AML-193 (cell line): ENCODE measurements at regions not wholly inside any gene's neighbourhood (a gene's known extent, or its start where the extent isn't known, plus 50 kb on each side); places are given as distances from the start of the nearest gene placed in this dataset.
"Not testable (repeated sequence)": the region's sequence is repeated elsewhere in the genome, so short reads cannot be mapped to it uniquely, and the experiment has no call there.

Experiments used
- DNase-seq, 2 experiments: peaks; one replicate each; lab custom pipeline; 2025; lab: John Stamatoyannopoulos, UW

DNA sequence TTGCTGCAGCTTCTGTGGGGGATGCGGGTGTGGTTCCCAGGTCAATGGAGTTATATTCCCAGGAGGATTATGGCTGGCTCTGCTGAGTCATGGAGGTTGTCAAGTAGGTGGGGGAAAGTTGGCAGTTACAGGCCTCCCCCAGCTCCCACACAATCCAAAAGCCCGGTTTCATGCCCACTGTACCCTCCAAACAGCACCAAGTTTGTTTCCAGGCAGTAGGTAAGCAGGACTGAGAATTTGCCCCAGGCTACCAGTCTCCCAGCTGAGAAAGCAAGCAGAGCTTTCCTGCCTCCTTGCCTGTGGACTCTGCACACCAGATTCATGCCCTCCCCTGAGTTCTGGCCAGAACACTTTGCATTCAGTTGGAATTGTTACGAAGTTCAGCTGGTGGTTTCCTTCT is 578.2 kb downstream of the MEI4 start:
- no peak for DNase-seq

DNA sequence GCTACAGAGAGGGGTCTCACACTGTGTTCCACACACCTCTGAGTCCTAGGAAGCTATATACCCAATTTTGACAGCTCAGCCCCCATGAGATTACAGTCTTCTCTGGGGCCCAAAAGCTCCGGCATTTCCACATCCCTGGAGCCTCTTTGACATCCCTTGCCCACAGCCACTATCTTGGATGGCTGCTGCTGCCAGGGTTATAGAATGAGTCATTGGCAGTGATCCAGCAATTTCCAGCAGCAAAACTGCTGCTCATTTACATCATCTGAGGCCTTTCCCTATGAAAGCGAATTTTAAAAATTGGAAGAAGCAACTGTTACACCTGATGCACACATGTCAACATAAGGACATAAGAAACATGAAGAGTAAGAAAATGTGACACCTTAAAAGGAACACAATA is 590.7 kb downstream of the MEI4 start:
- DNase-seq = no peak

DNA sequence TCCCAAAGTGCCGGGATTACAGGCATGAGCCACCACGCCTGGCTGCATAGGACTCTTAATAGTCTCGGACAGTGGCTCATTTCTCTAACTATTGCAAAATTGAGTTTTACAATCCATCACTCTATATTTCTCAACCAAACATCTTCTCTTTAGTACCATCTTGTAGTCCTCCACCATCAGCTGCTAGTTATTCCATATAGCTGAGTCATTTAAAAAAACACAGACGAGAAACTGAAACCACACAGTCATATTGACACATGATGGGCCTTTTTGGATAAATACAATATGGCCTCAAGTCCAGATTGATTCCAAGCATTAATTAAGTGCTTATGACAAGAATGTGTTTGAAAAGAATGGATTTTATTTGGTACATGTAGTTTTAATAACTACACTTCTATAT is 599.1 kb downstream of the MEI4 start:
- no peak for DNase-seq

GRCh38 chr6:78253618-78254017 is 600.8 kb downstream of the MEI4 start:
- DNase-seq = no peak

- DNase-seq = no peak
Measured at GRCh38 chr6:78259935-78260334, 607.1 kb downstream of the MEI4 start.

- DNase-seq = not testable (repeated sequence)
Measured at GRCh38 chr6:78260427-78260826, 606.9 kb upstream of the IRAK1BP1 start.

GRCh38 chr6:78268591-78269452 is 598.5 kb upstream of the IRAK1BP1 start:
- DNase-seq = no peak

GRCh38 chr6:78300885-78301284 is 566.5 kb upstream of the IRAK1BP1 start:
- no peak for DNase-seq

DNA sequence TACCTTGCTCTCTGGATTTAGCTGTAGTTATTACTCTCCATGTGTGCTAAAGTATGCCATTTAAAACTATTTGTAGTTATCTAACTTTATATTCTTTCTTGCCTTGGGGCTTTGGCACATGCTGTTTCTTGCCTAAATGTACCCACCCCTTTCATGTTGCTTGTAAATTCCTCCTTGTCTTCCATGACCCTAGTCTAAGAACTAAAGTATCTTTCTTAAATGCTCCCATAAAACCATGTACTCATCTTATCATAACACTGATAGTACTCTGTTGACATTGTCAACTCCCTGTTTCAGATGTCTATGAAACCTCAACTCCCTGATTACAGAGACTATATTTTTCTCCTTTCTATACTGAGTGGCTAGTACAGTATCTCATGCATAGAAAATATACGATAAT is 564.9 kb upstream of the IRAK1BP1 start:
- DNase-seq = no peak

DNA sequence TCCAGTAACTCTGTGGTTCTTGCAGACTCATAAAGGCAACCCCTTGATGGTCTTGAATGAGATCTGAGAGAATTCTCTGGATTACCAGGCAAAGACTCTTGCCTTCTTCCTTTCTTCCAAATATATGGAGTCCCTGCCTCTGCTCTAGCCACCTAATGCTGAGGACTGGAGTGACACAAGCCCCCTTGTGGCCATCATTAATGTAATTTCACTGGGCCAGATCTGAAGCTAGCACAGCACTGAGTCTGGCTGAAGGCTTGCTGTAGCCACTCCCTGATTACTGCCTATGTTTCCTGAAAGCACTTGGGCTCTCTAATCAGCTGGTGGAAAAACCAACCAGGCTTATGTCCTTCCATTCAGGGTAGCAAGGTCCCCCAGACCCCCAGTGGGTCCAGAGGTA is 559.3 kb upstream of the IRAK1BP1 start:
- peak in 1 of 2 experiments; percentile 2 for DNase-seq

- DNase-seq = no peak
Measured at GRCh38 chr6:78322068-78322845, 545.1 kb upstream of the IRAK1BP1 start.

GRCh38 chr6:78324213-78324612 is 543.1 kb upstream of the IRAK1BP1 start:
- no peak for DNase-seq

- no peak for DNase-seq
Measured at GRCh38 chr6:78340755-78341154, 526.6 kb upstream of the IRAK1BP1 start.

GRCh38 chr6:78345882-78346281 is 521.5 kb upstream of the IRAK1BP1 start:
- no peak for DNase-seq

GRCh38 chr6:78347191-78347916 is 520.0 kb upstream of the IRAK1BP1 start:
- no peak for DNase-seq

DNA sequence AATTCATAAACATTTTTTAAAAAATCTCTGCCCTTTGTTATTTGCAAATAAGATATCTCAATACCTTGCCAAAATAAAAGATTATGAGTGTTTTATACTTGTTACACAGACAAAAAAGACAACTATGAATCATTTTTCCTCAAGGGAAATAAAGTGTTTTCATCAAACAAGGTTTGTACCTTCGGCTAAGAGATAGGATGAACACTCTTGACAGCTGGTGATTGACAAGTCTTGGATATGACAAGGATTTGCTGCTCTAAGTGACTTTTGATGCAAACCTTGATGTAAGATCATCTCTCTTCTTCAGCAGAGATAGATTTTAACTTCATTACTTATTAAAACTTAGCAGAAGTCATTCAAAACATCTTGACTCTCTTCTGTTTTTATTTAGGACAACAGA is 514.3 kb upstream of the IRAK1BP1 start:
- DNase-seq = no peak

- no peak for DNase-seq
Measured at GRCh38 chr6:78363688-78364087, 503.7 kb upstream of the IRAK1BP1 start.

DNA sequence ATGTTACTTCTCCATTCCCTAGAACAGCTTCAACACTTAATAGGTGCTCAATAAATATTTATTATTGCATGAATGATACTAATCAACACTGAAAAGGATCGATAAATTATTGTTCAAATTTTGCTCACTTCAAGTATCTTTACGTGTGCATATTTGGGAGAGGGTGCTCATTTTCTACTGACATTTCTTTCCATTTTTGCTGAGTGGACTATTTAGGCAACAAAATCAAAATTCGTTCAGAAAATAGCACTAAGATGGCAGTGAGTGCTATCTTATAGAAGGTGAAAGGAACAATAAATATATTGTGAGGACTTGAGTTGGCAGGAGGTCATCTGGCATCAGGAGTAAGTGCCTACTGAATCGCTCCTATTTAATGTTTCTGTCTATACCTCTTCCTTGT is 501.9 kb upstream of the IRAK1BP1 start:
- DNase-seq = no peak

DNA sequence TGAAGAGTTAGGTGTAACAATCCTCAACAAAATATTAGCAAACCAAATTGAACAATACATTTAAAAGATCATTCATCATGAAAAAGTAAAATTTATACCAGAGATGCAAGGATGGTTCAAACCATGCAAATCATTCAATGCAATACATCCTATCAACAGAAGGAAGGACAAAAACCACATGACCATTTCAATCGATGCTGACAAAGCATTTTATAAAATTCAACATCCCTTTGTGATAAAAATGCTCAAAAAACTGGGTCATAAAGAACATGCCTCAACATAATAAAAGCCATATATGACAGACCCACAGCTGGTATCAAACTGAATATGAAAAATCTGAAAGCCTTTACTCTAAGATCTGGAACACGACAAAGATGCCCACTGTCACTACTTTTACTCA is 490.3 kb upstream of the IRAK1BP1 start:
- no peak for DNase-seq

DNA sequence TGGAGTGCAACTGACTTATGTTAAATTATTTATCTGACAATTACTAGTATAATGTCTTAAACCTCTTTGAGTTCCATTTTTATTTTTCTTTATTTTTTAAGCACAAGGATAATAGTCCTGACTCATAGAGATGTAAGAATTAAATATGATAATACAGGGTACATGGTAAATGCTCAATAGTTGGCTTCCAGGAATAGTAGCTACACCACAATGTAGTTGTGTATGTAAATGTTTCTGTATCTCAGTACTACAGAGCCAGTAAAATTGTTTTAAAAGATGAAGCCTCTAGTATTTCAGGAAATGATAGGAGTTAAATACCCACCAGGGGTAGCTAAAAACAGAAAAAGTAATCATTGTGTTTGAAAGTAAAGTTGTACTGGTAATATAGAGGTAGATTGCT is 487.4 kb upstream of the IRAK1BP1 start:
- no peak for DNase-seq

DNA sequence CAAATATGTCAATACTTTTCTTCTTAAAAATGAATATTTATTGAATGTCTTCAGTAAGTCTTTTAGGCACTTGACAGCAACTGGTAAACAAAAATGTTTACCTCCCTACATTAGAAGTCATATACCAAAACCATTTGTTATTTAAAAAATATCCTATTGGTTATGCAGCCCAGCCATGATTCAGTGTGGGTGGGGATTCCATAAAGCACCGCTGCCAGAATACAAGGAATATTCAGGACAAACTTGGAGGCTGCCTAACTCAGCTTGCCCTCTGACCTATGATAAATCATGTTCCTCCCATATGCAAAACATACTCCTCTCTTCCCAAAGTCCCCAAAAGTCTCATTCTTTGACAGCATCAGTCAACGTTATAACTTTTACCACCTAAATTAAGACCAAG is 486.8 kb upstream of the IRAK1BP1 start:
- DNase-seq = no peak

DNA sequence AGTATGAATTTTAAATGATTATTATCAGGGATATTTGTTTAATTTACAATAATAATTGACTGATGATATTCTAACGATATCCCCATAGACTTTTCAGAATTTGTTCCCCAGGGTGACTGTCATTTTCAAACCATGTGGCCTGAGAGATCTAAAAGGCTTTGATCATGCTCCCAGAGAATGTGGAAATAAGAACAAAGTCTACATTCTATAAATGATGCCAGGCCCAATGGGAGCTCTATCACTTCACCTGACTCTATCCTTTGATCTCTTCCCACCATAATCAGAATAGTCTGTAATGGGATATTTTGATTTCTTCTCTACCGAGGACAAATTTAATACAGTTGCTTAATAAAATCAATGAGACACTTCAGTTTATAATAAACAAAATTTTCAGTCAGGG is 483.4 kb upstream of the IRAK1BP1 start:
- no peak for DNase-seq

- DNase-seq = not testable (repeated sequence)
Measured at GRCh38 chr6:78386854-78387253, 480.5 kb upstream of the IRAK1BP1 start.
